Psoas muscle (tissue), 7 donors: ENCODE measurements at regions not wholly inside any gene's neighbourhood (a gene's known extent, or its start where the extent isn't known, plus 50 kb on each side); places are given as distances from the start of the nearest gene placed in this dataset.

ENCODE experiments used
- ATAC-seq, 4 donors: fragments of 200-7000 bp; cut with Tn5 transposase; one replicate each; pipeline ENCODE4 v1.9.1; 2020; ENCODE audit warnings: moderate library complexity in 3 of 4, mild to moderate bottlenecking in 2 of 4
- DNase-seq, 2 donors: peaks; one replicate each; pipeline ENCODE4 v3.0.0-alpha.2; 2020
- H3K27ac ChIP-seq: fragments of 200-600 bp; one replicate; pipeline ENCODE4 v1.8.0; 2022
- H3K27me3 ChIP-seq, 3 donors: fragments of 200-600 bp in 1 of 3; one replicate each; pipeline versions ENCODE4 v1.6.1 to v1.8.0; 2013 to 2022; ENCODE audit warnings: low read length in 2 of 3, mild to moderate bottlenecking in 2 of 3, moderate library complexity in 1 of 3; ENCODE audit not compliant: insufficient read depth in 3 of 3
- H3K36me3 ChIP-seq, 2 donors: fragments of 200-600 bp in 1 of 2; one replicate each; pipeline versions ENCODE4 v1.6.1 to v1.8.0; 2013 to 2022; ENCODE audit warnings: low read depth in 1 of 2, mild to moderate bottlenecking in 1 of 2, moderate library complexity in 1 of 2; ENCODE audit not compliant: insufficient read depth in 1 of 2
- H3K4me1 ChIP-seq: fragments of 200-600 bp; one replicate; pipeline ENCODE4 v1.8.0; 2022
- H3K4me3 ChIP-seq: fragments of 200-600 bp; one replicate; pipeline ENCODE4 v1.8.0; 2022; ENCODE audit warnings: mild to moderate bottlenecking
- H3K9me3 ChIP-seq: fragments of 200-600 bp; one replicate; pipeline ENCODE4 v1.8.0; 2022
- WGBS, 3 donors: extraction: QIAGEN DNeasy Blood & Tissue Kit; methylation state at CpG; one replicate each; pipeline versions ENCODE4 v1.1.6 to v1.1.7; 2013; 5-methylcytosine and 5-hydroxymethylcytosine counted together
- intact Hi-C, 2 donors: fragments of 100-400 bp; cut with DNase I; formaldehyde crosslinking; loops; one replicate each; pipeline versions ENCODE4 v1.11.0 to v1.14.2; 2022
- TF ChIP-seq, protein P1 (sequence below): fragments of 200-600 bp; IDR thresholded peaks from one replicate; pipeline ENCODE4 v1.8.0; 2022; ENCODE audit warnings: antibody characterized with exemption
- donor health status: healthy with polysubstance abuse.
- donor health status: DM: no; HTN: no; CAD: no; lungs with moderate emphysema.
- donor health status: Bipolar disorder and iron deficiency.
- donor health status: healthy.
- donor health status: DM: yes; HTN: yes; CAD: no.
- donor health status: DM: no; HTN: no; CAD: no.
- donor health status: DM: yes; HTN: yes; CAD: no.

DNA sequence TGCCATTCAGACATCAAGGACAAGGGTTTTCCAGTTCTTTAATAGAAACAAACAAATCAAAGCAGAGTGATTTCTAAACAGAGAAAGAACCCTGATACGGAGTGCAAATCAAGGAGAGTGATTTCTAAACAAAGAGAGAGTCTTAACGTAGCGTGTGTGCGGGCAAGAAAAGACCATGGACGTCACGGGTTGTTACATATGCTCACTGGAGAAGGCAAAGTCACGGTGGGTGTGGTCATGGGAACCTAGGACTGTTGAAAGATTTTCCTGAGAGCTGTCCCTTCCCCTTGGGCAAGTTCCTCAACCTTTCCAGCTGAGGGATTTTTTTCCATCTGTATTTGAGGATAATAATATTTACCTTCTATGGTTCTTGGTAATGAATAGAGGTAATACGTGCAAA lies 95.0 kb upstream of the SLC34A2 start:
- Histone ChIP-seq H3K27ac (no peak overlapping the region), H3K9me3 (no peaks in the 10 kb centered on the region), H3K4me1 (no peaks in the 10 kb centered on the region), H3K4me3 (no peak overlapping the region), H3K36me3 (no peaks in the 10 kb centered on the region), H3K27me3 (no peaks in the 10 kb centered on the region)
- TF ChIP-seq, protein P1, sequence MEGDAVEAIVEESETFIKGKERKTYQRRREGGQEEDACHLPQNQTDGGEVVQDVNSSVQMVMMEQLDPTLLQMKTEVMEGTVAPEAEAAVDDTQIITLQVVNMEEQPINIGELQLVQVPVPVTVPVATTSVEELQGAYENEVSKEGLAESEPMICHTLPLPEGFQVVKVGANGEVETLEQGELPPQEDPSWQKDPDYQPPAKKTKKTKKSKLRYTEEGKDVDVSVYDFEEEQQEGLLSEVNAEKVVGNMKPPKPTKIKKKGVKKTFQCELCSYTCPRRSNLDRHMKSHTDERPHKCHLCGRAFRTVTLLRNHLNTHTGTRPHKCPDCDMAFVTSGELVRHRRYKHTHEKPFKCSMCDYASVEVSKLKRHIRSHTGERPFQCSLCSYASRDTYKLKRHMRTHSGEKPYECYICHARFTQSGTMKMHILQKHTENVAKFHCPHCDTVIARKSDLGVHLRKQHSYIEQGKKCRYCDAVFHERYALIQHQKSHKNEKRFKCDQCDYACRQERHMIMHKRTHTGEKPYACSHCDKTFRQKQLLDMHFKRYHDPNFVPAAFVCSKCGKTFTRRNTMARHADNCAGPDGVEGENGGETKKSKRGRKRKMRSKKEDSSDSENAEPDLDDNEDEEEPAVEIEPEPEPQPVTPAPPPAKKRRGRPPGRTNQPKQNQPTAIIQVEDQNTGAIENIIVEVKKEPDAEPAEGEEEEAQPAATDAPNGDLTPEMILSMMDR, result no peak
- DNase-seq (no peak), ATAC-seq (no peak)
- 48 to 60% (median 51%) methylated on average over 8 of the region's 8 CpGs for WGBS, 3 donors
- intact Hi-C loops, result no loop called here

DNA sequence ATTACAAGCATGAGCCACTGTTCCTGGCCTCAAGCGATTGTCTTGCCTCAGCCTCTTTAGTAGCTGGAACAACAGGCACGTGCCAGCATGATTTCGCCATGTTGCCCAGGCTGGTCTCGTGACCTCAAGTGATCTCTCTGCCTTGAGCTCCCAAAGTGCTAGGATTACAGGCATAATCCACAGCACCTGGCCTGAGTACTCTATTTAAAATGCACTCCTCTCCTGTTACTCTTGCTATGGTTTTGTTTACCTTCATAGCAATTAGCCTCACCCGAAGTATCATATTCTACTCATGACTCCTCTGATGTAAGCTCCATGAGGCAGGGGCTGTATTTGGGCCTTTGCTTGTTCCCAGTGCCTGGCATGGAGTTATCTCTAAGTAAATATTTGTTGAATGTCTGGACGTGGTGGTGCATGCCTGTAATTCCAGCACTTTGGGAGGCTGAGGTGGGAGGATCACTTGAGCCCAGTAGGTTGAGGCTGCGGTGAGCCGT lies 92.5 kb upstream of the SLC34A2 start:
- peaks cover 0 to 3% (median 0%) of the 10 kb centered on the region in 3 donors for H3K27me3 ChIP-seq
- H3K36me3 ChIP-seq, result no peaks in the 10 kb centered on the region
- 23 to 43% (median 36%) methylated on average over 8 of the region's 8 CpGs for WGBS, 3 donors
- H3K4me3 ChIP-seq, result no peak overlapping the region
- no peaks in the 10 kb centered on the region for H3K9me3 ChIP-seq
- TF ChIP-seq, protein P1, result no peak
- no peaks in the 10 kb centered on the region for H3K4me1 ChIP-seq
- ATAC-seq (peak in 3 of 4 donors; percentile 42 to 79 (median 72)), DNase-seq (no peak)
- intact Hi-C loops, result no loop called here
- H3K27ac ChIP-seq, result no peak overlapping the region

DNA sequence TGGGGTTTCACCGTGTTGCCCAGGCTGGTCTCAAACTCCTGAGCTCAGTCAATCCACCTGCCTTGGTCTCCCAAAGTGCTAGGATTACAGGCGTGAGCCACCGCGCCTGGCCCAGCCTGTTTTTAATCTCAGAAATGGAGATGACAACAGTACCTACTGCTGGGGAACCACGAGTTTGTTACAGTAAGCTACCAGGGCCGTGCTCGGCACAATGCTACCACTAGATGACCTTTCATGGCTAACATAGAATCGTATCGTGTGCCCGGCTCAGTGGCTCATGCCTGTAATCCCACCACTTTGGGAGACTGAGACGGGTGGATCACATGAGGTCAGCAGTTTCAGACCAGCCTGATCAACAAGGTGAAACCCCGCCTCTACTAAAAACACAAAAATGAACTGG lies 90.8 kb upstream of the SLC34A2 start:
- ATAC-seq (no peak), DNase-seq (no peak)
- TF ChIP-seq, protein P1, result no peak
- Histone ChIP-seq H3K36me3 (no peaks in the 10 kb centered on the region), H3K4me1 (no peaks in the 10 kb centered on the region), H3K27ac (no peak overlapping the region), H3K9me3 (no peaks in the 10 kb centered on the region), H3K27me3 (peaks cover 0 to 7% (median 0%) of the 10 kb centered on the region in 3 donors), H3K4me3 (no peak overlapping the region)
- intact Hi-C loops, result no loop called here
- WGBS, 3 donors, result 84 to 89% (median 86%) methylated on average over 12 of the region's 12 CpGs

DNA sequence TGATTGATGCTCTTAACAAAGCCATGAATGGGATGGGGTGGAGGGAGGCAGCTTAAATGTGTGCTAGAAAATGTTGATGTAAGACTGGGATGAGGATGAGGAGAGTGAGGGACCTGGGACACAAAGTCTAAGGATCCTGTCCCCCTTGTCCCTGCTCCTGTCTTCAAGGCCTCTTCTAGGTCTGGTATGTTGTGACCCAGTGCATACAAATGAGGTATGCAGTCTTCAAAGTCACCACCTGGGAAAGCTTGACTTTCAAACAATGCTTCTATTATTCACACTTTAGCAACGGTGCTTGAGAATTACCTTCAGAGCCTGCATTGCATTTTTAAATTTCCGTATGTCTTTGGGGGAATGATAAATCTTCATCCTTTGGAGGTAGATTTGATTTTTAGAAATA lies 88.4 kb upstream of the SLC34A2 start:
- DNase-seq, result no peak
- H3K36me3 ChIP-seq, result no peaks in the 10 kb centered on the region
- WGBS, 3 donors, result 36 to 66% (median 50%) methylated on average over 2 of the region's 2 CpGs
- H3K4me1 ChIP-seq, result no peaks in the 10 kb centered on the region
- peaks cover 0 to 7% (median 0%) of the 10 kb centered on the region in 3 donors for H3K27me3 ChIP-seq
- TF ChIP-seq, protein P1, result no peak
- H3K9me3 ChIP-seq, result no peaks in the 10 kb centered on the region
- no peak for ATAC-seq
- H3K4me3 ChIP-seq, result no peak overlapping the region
- H3K27ac ChIP-seq, result no peak overlapping the region
- intact Hi-C loops, result no loop called here

DNA sequence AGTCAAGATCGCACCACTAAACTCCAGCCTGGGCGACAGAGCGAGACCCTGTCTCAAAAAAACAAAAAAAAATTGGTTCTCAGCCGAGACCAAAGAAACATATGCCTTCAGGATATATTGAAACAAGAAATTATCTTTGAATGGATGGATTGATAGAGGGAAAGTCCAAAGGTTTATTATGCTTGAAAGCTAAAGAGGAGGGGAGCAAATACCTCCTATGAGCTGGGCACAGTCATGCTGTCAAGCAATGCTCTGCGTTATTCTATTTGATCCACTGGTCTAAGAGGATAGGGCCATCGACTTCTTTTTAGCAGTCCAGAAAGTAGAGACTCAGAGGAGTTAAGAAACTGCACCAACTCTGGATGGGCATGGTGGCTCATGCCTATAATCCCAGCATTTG lies 85.9 kb upstream of the SLC34A2 start:
- WGBS, 3 donors, result 88 to 95% (median 88%) methylated on average over 6 of the region's 6 CpGs
- Histone ChIP-seq H3K4me1 (no peaks in the 10 kb centered on the region), H3K36me3 (no peaks in the 10 kb centered on the region), H3K27me3 (peaks cover 0 to 7% (median 0%) of the 10 kb centered on the region in 3 donors), H3K27ac (no peak overlapping the region), H3K4me3 (no peak overlapping the region), H3K9me3 (no peaks in the 10 kb centered on the region)
- ATAC-seq (no peak), DNase-seq (no peak)
- intact Hi-C loops, result no loop called here
- TF ChIP-seq, protein P1, result no peak
